MM.1S (cell line): ENCODE measurements at regions not wholly inside any gene's neighbourhood (a gene's known extent, or its start where the extent isn't known, plus 50 kb on each side); places are given as distances from the start of the nearest gene placed in this dataset.

Experiments
- DNase-seq: peaks from one replicate; pipeline ENCODE4 v3.0.0-alpha.2; 2015
- H2AFZ ChIP-seq: fragments of 300-600 bp; sonication (generic); 2 replicates; pipeline ENCODE4 v1.6.0; 2016; ENCODE audit warnings: antibody characterized with exemption, low read length
- H3F3A ChIP-seq: fragments of 300-600 bp; sonication (generic); 2 replicates; pipeline ENCODE4 v1.6.1; 2016; ENCODE audit warnings: mild to moderate bottlenecking, antibody characterized with exemption, low read length, moderate library complexity, mixed read lengths; ENCODE audit not compliant: insufficient read depth
- H3K27ac ChIP-seq: fragments of 300-600 bp; sonication (generic); 2 replicates; pipeline ENCODE4 v1.5.1; 2016; ENCODE audit warnings: mild to moderate bottlenecking, low read length
- H3K27me3 ChIP-seq: fragments of 300-600 bp; sonication (generic); replicated peaks from 2 replicates; pipeline ENCODE4 v1.6.0; 2016; ENCODE audit warnings: low read length; ENCODE audit not compliant: insufficient read depth
- H3K36me3 ChIP-seq: fragments of 300-600 bp; sonication (generic); replicated peaks from 2 replicates; pipeline ENCODE4 v1.6.1; 2016; ENCODE audit warnings: mild to moderate bottlenecking, low read length, mixed read lengths; ENCODE audit not compliant: insufficient read depth
- H3K4me1 ChIP-seq: fragments of 300-600 bp; sonication (generic); 2 replicates; pipeline ENCODE4 v1.6.1; 2016; ENCODE audit warnings: low read length, mixed read lengths
- H3K4me2 ChIP-seq: fragments of 300-600 bp; sonication (generic); 2 replicates; pipeline ENCODE4 v1.6.0; 2016; ENCODE audit warnings: low read depth, low read length
- H3K4me3 ChIP-seq: fragments of 300-600 bp; sonication (generic); 2 replicates; pipeline ENCODE4 v1.5.1; 2016; ENCODE audit warnings: low read length, mixed read lengths
- H3K79me2 ChIP-seq: fragments of 300-600 bp; sonication (generic); 2 replicates; pipeline ENCODE4 v1.6.1; 2016; ENCODE audit warnings: mixed run types, low read length, mixed read lengths
- H3K9ac ChIP-seq: fragments of 300-600 bp; sonication (generic); 2 replicates; pipeline ENCODE4 v1.6.1; 2016; ENCODE audit warnings: low read length, mixed read lengths
- H3K9me2 ChIP-seq: fragments of 300-600 bp; sonication (generic); replicated peaks from 2 replicates; pipeline ENCODE4 v1.6.1; 2016; ENCODE audit warnings: mild to moderate bottlenecking, low read length, mixed read lengths; ENCODE audit not compliant: insufficient read depth
- H3K9me3 ChIP-seq: fragments of 300-600 bp; sonication (generic); replicated peaks from 2 replicates; pipeline ENCODE4 v1.6.1; 2016; ENCODE audit warnings: mild to moderate bottlenecking, low read length, mixed read lengths; ENCODE audit not compliant: insufficient read depth
- H4K20me1 ChIP-seq: fragments of 300-600 bp; sonication (generic); 2 replicates; pipeline ENCODE4 v1.6.1; 2016; ENCODE audit warnings: mild to moderate bottlenecking, low read length, moderate library complexity, mixed read lengths; ENCODE audit not compliant: insufficient read depth
- EZH2 ChIP-seq: fragments of 300-600 bp; sonication (generic); optimal IDR thresholded peaks from 2 replicates; pipeline ENCODE3; 2017; ENCODE audit warnings: low read depth, mild to moderate bottlenecking, antibody characterized with exemption, low read length, mixed read lengths
- EZH2phosphoT487 ChIP-seq: fragments of 300-600 bp; sonication (generic); IDR thresholded peaks from 2 replicates; pipeline ENCODE4 v1.6.1; 2018; ENCODE audit warnings: antibody characterized with exemption, low read length
- TF ChIP-seq, protein P1 (sequence below): fragments of 300-600 bp; sonication (generic); IDR thresholded peaks from 2 replicates; pipeline ENCODE4 v1.5.1; 2016; ENCODE audit warnings: antibody characterized with exemption, low read length, mixed read lengths

DNA sequence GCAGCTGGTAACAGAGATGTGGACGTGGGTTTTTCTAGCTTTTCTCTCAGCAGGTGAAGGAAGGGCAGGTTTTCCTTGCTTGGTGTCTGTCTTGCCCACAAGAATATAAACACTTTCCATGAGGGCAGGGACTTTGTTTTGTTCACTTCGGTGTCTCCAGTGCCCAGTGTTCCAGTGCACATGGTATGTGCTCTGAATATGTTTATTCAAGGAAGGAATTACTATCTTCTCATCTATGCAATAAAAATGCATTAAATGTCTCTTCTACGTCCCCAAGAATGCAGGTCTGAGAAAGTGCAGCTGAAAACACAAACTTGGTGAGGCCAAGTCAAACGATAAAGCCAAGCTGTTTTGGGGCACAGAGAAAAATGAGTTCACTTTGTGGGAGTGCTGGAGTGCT, 56.3 kb upstream of the PLET1 start:
- H3K4me1 ChIP-seq: peaks cover under 1% of the 10 kb centered on the region; the same call in 1 of the 2 replicates
- H3K4me3 ChIP-seq: no peak overlapping the region
- H2AFZ ChIP-seq: no peak overlapping the region
- no peak overlapping the region for H3K9ac ChIP-seq
- DNase-seq: no peak
- no peaks in the 10 kb centered on the region for H3K79me2 ChIP-seq
- H3K9me3 ChIP-seq: no peaks in the 10 kb centered on the region
- TF ChIP-seq EZH2phosphoT487 (no peak), EZH2 (no peak)
- TF ChIP-seq, protein P1, sequence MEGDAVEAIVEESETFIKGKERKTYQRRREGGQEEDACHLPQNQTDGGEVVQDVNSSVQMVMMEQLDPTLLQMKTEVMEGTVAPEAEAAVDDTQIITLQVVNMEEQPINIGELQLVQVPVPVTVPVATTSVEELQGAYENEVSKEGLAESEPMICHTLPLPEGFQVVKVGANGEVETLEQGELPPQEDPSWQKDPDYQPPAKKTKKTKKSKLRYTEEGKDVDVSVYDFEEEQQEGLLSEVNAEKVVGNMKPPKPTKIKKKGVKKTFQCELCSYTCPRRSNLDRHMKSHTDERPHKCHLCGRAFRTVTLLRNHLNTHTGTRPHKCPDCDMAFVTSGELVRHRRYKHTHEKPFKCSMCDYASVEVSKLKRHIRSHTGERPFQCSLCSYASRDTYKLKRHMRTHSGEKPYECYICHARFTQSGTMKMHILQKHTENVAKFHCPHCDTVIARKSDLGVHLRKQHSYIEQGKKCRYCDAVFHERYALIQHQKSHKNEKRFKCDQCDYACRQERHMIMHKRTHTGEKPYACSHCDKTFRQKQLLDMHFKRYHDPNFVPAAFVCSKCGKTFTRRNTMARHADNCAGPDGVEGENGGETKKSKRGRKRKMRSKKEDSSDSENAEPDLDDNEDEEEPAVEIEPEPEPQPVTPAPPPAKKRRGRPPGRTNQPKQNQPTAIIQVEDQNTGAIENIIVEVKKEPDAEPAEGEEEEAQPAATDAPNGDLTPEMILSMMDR: no peak
- no peaks in the 10 kb centered on the region for H3K36me3 ChIP-seq
- no peak overlapping the region for H3K27ac ChIP-seq
- H3F3A ChIP-seq: no peaks in the 10 kb centered on the region
- no peaks in the 10 kb centered on the region for H4K20me1 ChIP-seq
- no peaks in the 10 kb centered on the region for H3K27me3 ChIP-seq
- no peak overlapping the region for H3K4me2 ChIP-seq
- H3K9me2 ChIP-seq: no peaks in the 10 kb centered on the region

DNA sequence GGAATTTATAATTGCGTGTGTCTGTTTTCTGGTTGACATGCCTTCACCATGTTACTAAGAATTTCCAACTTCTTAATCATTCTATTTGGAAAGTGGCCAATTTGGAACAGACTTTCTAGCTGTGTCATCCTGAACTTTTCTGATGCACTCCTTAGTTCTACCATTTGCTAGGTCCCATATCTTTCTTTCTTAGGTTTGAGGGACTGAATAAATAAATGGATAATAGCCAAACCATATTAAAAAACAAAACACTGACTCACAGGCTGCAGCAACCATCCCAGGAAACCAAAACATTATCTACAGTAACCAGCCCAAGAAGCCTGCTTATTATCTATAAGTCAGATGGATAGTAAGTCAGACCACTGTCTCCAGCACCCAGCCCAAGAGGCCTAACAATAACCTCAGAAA, 57.5 kb upstream of the PLET1 start:
- Histone ChIP-seq H3K4me1 (peaks cover 5% of the 10 kb centered on the region; the same call in 1 of the 2 replicates), H3K79me2 (no peaks in the 10 kb centered on the region), H3K9me3 (no peaks in the 10 kb centered on the region), H3K4me3 (no peak overlapping the region), H3K9me2 (no peaks in the 10 kb centered on the region), H3K36me3 (no peaks in the 10 kb centered on the region), H3K27ac (no peak overlapping the region), H3F3A (no peaks in the 10 kb centered on the region), H2AFZ (no peak overlapping the region), H3K27me3 (no peaks in the 10 kb centered on the region), H3K4me2 (no peak overlapping the region), H3K9ac (no peak overlapping the region), H4K20me1 (no peaks in the 10 kb centered on the region)
- TF ChIP-seq, protein P1: no peak
- no peak for TF ChIP-seq EZH2
- TF ChIP-seq EZH2phosphoT487: no peak
- no peak for DNase-seq

GRCh38 chr11:112318661-112319060, 58.0 kb upstream of the PLET1 start:
- TF ChIP-seq, protein P1: no peak
- TF ChIP-seq EZH2 (no peak), EZH2phosphoT487 (no peak)
- Histone ChIP-seq H4K20me1 (no peaks in the 10 kb centered on the region), H3K9ac (no peak overlapping the region), H3K4me1 (peaks cover 5% of the 10 kb centered on the region; the same call in 1 of the 2 replicates), H3F3A (no peaks in the 10 kb centered on the region), H3K9me3 (no peaks in the 10 kb centered on the region), H3K27ac (no peak overlapping the region), H3K4me2 (no peak overlapping the region), H3K79me2 (no peaks in the 10 kb centered on the region), H2AFZ (no peak overlapping the region), H3K36me3 (no peaks in the 10 kb centered on the region), H3K4me3 (no peak overlapping the region), H3K27me3 (no peaks in the 10 kb centered on the region), H3K9me2 (no peaks in the 10 kb centered on the region)
- DNase-seq: no peak
